HepG2 (cell line): ENCODE measurements at regions not wholly inside any gene's neighbourhood (a gene's known extent, or its start where the extent isn't known, plus 50 kb on each side); places are given as distances from the start of the nearest gene placed in this dataset.

Experiments used
- ATAC-seq: fragments of 200-7000 bp; cut with Tn5 transposase; 3 replicates; pipeline ENCODE4 v1.9.1; 2020; ENCODE audit warnings: mild to moderate bottlenecking, moderate library complexity
- BruUV-seq: library from RNA; stranded (reverse); fragments of 400-500 nt; replicated peaks from 2 replicates; lab custom pipeline; 2021; lab: Mats Ljungman, UMichigan
- CTCF ChIA-PET: fragments of 300-600 bp; formaldehyde crosslinking; extraction: SDS; loops from one replicate; lab custom pipeline; 2021; ENCODE audit warnings: low total read pairs, inconsistent platforms, low intra/inter-chr PET ratio; lab: Yijun Ruan, JAX
- POLR2A ChIA-PET: fragments of 350-600 bp; sonication (Branson Sonifier 250); formaldehyde crosslinking; loops from one replicate; lab custom pipeline; 2020; ENCODE audit warnings: antibody characterized with exemption, inconsistent platforms; lab: Yijun Ruan, JAX
- DNase-seq: peaks from one replicate; pipeline ENCODE4 v3.0.0-alpha.2; 2015; ENCODE audit warnings: low spot score
- FAIRE-seq: peaks from 3 replicates; lab custom pipeline; 2011; peaks lifted over from hg19 to GRCh38; lab: Jason Lieb, UNC
- H2AFZ ChIP-seq: one replicate; pipeline ENCODE4 v1.6.1; 2011; ENCODE audit warnings: low read length, inconsistent platforms
- H3K27ac ChIP-seq: fragments of 300-600 bp; 3 replicates; pipeline ENCODE4 v1.8.0; 2011; ENCODE audit warnings: mixed run types, mild to moderate bottlenecking, mixed read lengths, low read length, inconsistent platforms; ENCODE audit not compliant: insufficient read depth; ENCODE audit errors: extremely low read length
- H3K27me3 ChIP-seq, 2 experiments: fragments of 200-600 bp in 1 of 2; 2 replicates in 1 of 2; 3 replicates in 1 of 2; pipeline versions ENCODE4 v1.6.0 to v1.8.0; 2011; ENCODE audit warnings: low read length in 2 of 2, mild to moderate bottlenecking in 2 of 2, moderate library complexity in 2 of 2, inconsistent platforms in 1 of 2; ENCODE audit not compliant: insufficient read depth in 2 of 2, control insufficient read depth in 1 of 2
- H3K36me3 ChIP-seq, 2 experiments: fragments of 200-600 bp in 1 of 2; replicated peaks in 1 of 2; 2 replicates in 1 of 2; 3 replicates in 1 of 2; pipeline versions ENCODE4 v1.5.1 to v1.8.0; 2011; ENCODE audit warnings: low read length in 2 of 2, inconsistent platforms in 1 of 2; ENCODE audit not compliant: insufficient read depth in 2 of 2, control insufficient read depth in 1 of 2
- H3K4me1 ChIP-seq: 2 replicates; pipeline ENCODE4 v1.5.1; 2012; ENCODE audit warnings: low read length, inconsistent platforms; ENCODE audit not compliant: insufficient read depth
- H3K4me2 ChIP-seq: 2 replicates; pipeline ENCODE4 v1.6.0; 2011; ENCODE audit warnings: low read depth, low read length, inconsistent platforms
- H3K4me3 ChIP-seq, 3 experiments: fragments of 200-600 bp in 1 of 3; sonication (generic), shearing (Covaris generic) in 1 of 3; replicated peaks in 1 of 3; 2 replicates each; pipeline ENCODE4 v1.5.1; 2011 to 2016; ENCODE audit warnings: low read length in 3 of 3, inconsistent platforms in 2 of 3, low read depth in 2 of 3, mild to moderate bottlenecking in 2 of 3, control low read depth in 1 of 3, mixed read lengths in 1 of 3; ENCODE audit not compliant: insufficient read depth in 1 of 3
- H3K79me2 ChIP-seq: one replicate; pipeline ENCODE4 v1.6.1; 2011; ENCODE audit warnings: low read length, inconsistent platforms; ENCODE audit not compliant: insufficient read depth
- H3K9ac ChIP-seq: 2 replicates; pipeline ENCODE4 v1.6.0; 2011; ENCODE audit warnings: mild to moderate bottlenecking, low read depth, low read length, inconsistent platforms; ENCODE audit not compliant: insufficient read depth
- H3K9me3 ChIP-seq: 2 replicates; pipeline ENCODE4 v1.5.1; 2012; ENCODE audit warnings: mild to moderate bottlenecking, low read length
- H4K20me1 ChIP-seq: 2 replicates; pipeline ENCODE4 v1.6.0; 2011; ENCODE audit warnings: inconsistent platforms, mild to moderate bottlenecking, low read length, moderate library complexity; ENCODE audit not compliant: insufficient read depth
- CTCF ChIP-seq: sonication (generic); formaldehyde crosslinking; IDR thresholded peaks from 2 replicates; pipeline ENCODE4 v1.5.0; 2020; ENCODE audit warnings: mild to moderate bottlenecking, missing genetic modification reagents, moderate library complexity
- FOXM1 ChIP-seq: sonication (generic); formaldehyde crosslinking; IDR thresholded peaks from 2 replicates; pipeline ENCODE4 v1.5.0; 2020; ENCODE audit warnings: missing genetic modification reagents
- HDAC1 ChIP-seq: sonication (generic); formaldehyde crosslinking; IDR thresholded peaks from 2 replicates; pipeline ENCODE4 v1.5.1; 2020; ENCODE audit warnings: mild to moderate bottlenecking, missing genetic modification reagents
- HHEX ChIP-seq: IDR thresholded peaks from 2 replicates; pipeline ENCODE4 v1.6.1; 2016; ENCODE audit warnings: control low read depth
- NR1H2 ChIP-seq: sonication (generic); formaldehyde crosslinking; IDR thresholded peaks from 2 replicates; pipeline ENCODE4 v1.8.1; 2022; ENCODE audit warnings: low read depth, missing genetic modification reagents, borderline replicate concordance
- SKIL ChIP-seq: sonication (generic); formaldehyde crosslinking; IDR thresholded peaks from 2 replicates; pipeline ENCODE4 v1.8.0; 2022; ENCODE audit warnings: missing genetic modification reagents, mild to moderate bottlenecking, moderate library complexity, borderline replicate concordance
- SOX6 ChIP-seq, 2 experiments: fragments of 450-650 bp in 1 of 2; sonication (generic) in 1 of 2; formaldehyde crosslinking in 1 of 2; IDR thresholded peaks; 2 replicates each; pipeline versions ENCODE4 v1.4.0 to v1.6.1; 2017 to 2020; ENCODE audit warnings: antibody characterized with exemption in 1 of 2, mild to moderate bottlenecking in 1 of 2, missing genetic modification reagents in 1 of 2
- SYNCRIP ChIP-seq: fragments of 200-400 bp; formaldehyde crosslinking; IDR thresholded peaks from 2 replicates; pipeline ENCODE4 v1.6.1; 2018; ENCODE audit warnings: mild to moderate bottlenecking, low read depth, low read length; ENCODE audit not compliant: insufficient read depth
- TBL1XR1 ChIP-seq: fragments of 150-350 bp; IDR thresholded peaks from 2 replicates; pipeline ENCODE4 v1.6.1; 2014; ENCODE audit warnings: borderline replicate concordance, low read length; ENCODE audit not compliant: partially characterized antibody
- YY1 ChIP-seq: IDR thresholded peaks from 2 replicates; pipeline ENCODE4 v1.6.1; 2011; ENCODE audit warnings: low read length, low read depth, moderate library complexity, mild to moderate bottlenecking; ENCODE audit not compliant: insufficient read depth, insufficient replicate concordance
- ZFP36L2 ChIP-seq: sonication (generic); formaldehyde crosslinking; IDR thresholded peaks from 2 replicates; pipeline ENCODE4 v1.4.0; 2020; ENCODE audit warnings: missing genetic modification reagents
- ZMAT3 ChIP-seq: sonication (generic); formaldehyde crosslinking; conservative IDR thresholded peaks from 2 replicates; pipeline ENCODE4 v1.7.0; 2021; ENCODE audit warnings: missing genetic modification reagents
- ZNF710 ChIP-seq: sonication (generic); formaldehyde crosslinking; IDR thresholded peaks from 2 replicates; pipeline ENCODE4 v1.5.0; 2020; ENCODE audit warnings: mild to moderate bottlenecking, missing genetic modification reagents, borderline replicate concordance
- in situ Hi-C: cut with HindIII; loops from 2 replicates; pipeline ENCODE4 v1.10.0; 2017; ENCODE audit warnings: low pct_unique_long_range_greater_than_20kb; ENCODE audit not compliant: extremely low pct_ligation_motif_present
- intact Hi-C: fragments of 100-400 bp; cut with micrococcal nuclease; formaldehyde crosslinking; loops from one replicate; pipeline ENCODE4 v1.10.0; 2022; ENCODE audit not compliant: unreplicated experiment
- TF ChIP-seq, protein P1 (sequence below): sonication (generic); formaldehyde crosslinking; IDR thresholded peaks from 2 replicates; pipeline ENCODE4 v1.4.0; 2020; ENCODE audit warnings: missing genetic modification reagents

- TF ChIP-seq CTCF (CRISPR knock-in tag) (no peak), TBL1XR1 (no peak)
These were observed 646.3 kb upstream of the SLITRK1 start (continued) for GRCh38 chr13:84528408-84529070.

DNA sequence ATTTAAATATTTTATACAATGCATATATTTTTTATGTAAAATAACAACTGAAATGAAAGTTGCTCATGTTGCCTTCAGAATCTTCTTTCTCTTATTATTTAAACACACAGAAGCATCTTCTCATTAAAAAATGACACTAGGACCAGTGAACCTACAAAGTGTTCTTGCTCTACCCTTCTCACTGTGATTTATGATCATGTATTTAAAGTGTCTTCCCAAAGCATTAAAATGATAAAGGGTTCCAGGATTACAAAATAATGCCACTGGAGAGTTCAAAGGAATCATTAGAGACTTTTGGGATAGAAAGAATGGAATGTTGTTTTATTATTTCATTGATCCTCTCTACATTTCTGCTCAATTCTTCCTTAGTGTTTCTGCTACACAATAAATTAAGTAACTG lies 643.6 kb upstream of the SLITRK1 start:
- FAIRE-seq, result no peak
- Histone ChIP-seq H3K27ac (no peak overlapping the region), H3K27me3 (no peaks in the 10 kb centered on the region), H3K4me3 (no peak overlapping the region), H3K4me2 (no peak overlapping the region), H2AFZ (no peak overlapping the region), H3K9me3 (no peaks in the 10 kb centered on the region; the same call in 1 of the 2 replicates), H3K79me2 (no peaks in the 10 kb centered on the region), H3K36me3 (no peaks in the 10 kb centered on the region), H4K20me1 (no peaks in the 10 kb centered on the region), H3K9ac (no peak overlapping the region), H3K4me1 (no peaks in the 10 kb centered on the region)
- CTCF ChIA-PET, result no interaction called here
- BruUV-seq, result no TSS peak
- no peak for DNase-seq
- intact Hi-C loops (loop anchor here (5.0 kb wide), 1 partner anchor 1009 kb away; no protein-coding TSS in a partner anchor), in situ Hi-C loops (no loop called here)
- POLR2A ChIA-PET, result no interaction called here
- no peak for ATAC-seq
- TF ChIP-seq YY1 (no peak), SOX6 (IDR thresholded peaks at IDR 0.05) (no peak), SOX6 (CRISPR knock-in tag; IDR thresholded peaks at IDR 0.05) (no peak), ZMAT3 (CRISPR knock-in tag) (no peak), ZFP36L2 (CRISPR knock-in tag) (no peak), HHEX (CRISPR knock-in tag) (no peak), ZNF710 (no peak), FOXM1 (CRISPR knock-in tag) (no peak), NR1H2 (no peak), SKIL (CRISPR knock-in tag) (no peak), HDAC1 (no peak), SYNCRIP (no peak)
- TF ChIP-seq, protein P1, sequence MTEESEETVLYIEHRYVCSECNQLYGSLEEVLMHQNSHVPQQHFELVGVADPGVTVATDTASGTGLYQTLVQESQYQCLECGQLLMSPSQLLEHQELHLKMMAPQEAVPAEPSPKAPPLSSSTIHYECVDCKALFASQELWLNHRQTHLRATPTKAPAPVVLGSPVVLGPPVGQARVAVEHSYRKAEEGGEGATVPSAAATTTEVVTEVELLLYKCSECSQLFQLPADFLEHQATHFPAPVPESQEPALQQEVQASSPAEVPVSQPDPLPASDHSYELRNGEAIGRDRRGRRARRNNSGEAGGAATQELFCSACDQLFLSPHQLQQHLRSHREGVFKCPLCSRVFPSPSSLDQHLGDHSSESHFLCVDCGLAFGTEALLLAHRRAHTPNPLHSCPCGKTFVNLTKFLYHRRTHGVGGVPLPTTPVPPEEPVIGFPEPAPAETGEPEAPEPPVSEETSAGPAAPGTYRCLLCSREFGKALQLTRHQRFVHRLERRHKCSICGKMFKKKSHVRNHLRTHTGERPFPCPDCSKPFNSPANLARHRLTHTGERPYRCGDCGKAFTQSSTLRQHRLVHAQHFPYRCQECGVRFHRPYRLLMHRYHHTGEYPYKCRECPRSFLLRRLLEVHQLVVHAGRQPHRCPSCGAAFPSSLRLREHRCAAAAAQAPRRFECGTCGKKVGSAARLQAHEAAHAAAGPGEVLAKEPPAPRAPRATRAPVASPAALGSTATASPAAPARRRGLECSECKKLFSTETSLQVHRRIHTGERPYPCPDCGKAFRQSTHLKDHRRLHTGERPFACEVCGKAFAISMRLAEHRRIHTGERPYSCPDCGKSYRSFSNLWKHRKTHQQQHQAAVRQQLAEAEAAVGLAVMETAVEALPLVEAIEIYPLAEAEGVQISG (CRISPR knock-in tag), result no peak
